Muscle of back (tissue), 3 donors: ENCODE measurements at regions not wholly inside any gene's neighbourhood (a gene's known extent, or its start where the extent isn't known, plus 50 kb on each side); places are given as distances from the start of the nearest gene placed in this dataset.
"Not testable (repeated sequence)": the region's sequence is repeated elsewhere in the genome, so short reads cannot be mapped to it uniquely, and the experiment has no call there.

Source experiments
- DNase-seq, 3 donors: peaks; one replicate each; pipeline versions ENCODE4 v3.0.0 to v3.0.0-alpha.2; 2013

DNA sequence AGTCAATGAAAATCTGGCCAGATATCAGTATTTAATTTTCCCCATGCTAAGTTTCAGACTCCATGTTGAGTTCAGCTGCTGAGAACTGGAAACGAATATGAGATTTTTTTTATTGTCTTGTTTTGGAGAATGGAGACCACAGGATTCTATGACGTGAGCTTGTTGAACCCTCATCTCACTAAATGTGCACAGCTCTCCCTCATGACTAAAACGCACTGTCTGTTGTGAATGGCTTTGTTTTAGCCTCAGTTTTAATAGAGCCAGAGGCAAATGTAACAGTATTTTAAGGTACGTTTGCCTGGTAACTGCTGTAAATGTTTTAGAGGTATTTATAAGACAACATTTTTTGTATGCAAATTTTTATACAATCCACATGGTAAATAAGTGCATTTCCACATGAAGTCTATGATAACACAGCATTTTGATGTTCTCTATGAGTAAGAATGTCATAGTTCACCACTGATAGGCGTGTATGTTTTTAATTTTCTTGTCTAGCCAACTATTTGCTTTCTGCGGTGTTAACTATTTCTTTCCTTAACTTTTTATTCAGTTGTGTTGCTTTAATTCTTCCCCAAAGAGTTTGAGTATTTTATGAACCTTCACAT is 1159.3 kb upstream of the TENM3 start:
- DNase-seq = peak in 1 of 3 donors; percentile 17

DNA sequence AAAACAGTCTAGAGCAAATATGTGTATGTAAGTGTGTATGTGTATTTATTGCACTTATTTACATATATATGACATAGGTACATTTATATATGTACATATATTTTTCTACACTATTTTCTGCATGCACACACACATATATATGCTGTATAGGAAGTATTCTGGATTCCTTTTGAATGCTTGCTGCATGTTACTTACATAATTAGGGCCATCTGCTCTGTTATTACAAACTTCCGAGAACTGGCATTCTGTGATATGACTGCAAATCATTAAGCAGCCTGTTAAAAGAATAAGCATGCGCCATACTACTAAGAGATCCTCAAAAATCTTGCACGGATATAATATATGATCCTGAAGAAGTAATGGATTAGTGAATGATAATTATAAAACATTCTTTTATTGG is 1157.6 kb upstream of the TENM3 start:
- peak in 1 of 3 donors; percentile 13 for DNase-seq

DNA sequence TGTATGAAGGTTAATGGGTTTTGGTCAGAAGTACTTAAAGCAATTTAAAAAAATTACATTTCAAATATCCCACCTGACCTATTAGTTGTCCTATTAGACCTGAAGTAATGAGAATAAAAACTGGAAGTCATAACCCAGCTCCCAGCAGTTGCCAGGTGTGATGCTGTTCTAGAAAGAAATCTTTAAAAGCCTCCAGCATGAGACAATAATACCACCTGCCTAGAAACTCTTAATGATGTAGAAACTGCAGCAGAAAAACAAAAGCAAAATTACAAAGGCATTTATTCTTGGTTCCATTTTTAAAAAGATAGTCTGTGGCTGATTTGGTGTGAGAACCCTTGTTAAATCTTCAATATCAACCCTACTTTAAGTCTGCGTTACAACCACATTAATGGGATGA is 1137.7 kb upstream of the TENM3 start:
- no peak for DNase-seq

DNA sequence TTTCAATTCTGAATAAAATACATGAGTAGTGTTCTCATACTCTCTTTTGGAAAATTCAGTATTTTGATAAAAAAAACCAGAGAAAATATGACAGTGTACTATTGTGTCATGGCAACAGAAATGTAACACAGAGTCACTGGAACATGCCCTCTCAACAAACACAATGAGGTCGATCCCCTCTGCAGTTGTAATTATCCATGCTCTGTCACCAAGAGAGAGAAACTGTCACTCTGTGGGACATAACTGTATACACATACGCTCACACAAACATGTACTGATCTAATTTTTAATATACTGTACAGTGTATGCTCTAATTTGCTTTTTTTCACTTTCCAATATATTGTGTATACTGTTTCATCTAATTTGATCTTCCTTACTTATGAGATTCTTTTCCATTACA is 1136.8 kb upstream of the TENM3 start:
- no peak for DNase-seq

DNA sequence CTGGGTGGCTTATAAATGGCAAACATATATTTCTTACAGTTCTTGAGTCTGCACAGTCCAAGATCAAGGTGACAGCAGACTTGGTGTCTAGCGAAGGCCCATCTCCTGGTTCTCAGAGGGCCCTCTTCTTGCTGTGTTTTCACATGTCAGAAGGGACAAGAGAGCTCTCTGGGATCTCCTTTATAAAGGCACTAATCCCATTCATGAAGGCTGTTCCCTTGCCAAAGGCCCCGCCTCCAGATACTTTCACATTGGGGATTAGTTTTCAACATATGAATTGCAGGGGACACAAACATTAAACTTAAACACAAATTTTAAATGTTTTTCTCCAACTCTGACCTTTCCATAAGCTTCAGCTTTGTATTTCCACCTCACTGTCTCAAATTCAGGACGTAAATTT is 1135.0 kb upstream of the TENM3 start:
- DNase-seq = no peak

DNA sequence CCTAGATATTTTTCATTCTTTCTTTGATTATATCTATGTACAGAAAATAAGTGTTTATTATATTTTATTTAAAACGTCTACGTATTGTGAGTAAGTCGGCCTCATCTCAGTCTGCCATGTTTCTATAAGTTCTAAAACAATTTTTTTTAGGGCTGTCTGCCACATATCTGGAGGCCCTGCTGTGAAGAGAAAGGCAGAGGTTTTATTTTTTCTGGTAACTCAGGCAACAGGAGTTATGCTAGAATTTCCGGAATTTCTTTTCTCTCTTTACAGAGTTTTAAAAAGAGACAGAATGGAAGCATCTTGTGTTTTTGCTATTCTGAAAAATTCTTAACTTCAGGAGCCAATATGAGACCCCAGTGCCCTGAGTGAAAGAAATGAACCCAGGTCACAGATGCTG is 1124.0 kb upstream of the TENM3 start:
- peak; percentile 6 to 55 (median 29) for DNase-seq

DNA sequence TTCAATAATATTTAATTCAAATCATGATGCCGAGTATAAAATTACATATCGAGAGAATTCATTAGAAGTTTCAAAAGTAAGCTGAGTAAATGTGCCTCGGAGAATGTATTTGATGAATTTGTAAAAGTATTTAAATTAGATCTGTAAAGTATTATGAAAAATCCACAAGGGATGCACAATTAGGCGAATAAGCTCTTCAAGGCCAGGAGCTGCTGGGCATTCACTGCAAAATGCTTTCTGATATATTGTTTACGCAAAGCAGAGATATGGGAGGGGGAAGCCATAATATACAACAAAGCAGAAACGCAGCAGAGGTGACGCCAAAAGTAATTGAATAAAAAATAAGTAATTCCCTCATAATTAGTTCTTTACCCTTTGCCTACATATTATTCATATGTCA is 1121.5 kb upstream of the TENM3 start:
- DNase-seq = no peak

DNA sequence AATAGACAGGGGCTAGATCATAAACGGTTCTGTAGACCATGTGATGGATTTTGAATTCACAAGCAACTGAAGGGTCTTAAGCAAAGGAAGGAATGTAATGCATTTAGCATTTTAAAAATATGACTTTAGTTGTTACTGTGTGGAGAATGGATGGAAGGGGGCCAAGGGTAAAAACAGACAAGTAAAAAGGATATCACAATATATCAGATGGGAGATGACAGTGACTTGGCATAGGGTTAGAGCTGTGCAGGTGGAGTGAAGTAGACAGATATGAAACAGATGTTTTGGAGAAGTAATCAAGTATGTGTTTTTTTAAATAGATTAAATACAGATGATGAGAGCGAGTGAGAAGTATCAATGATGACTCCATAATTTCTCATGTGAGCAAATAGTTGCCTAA is 1116.0 kb upstream of the TENM3 start:
- DNase-seq = peak; percentile 69 to 88 (median 78)

DNA sequence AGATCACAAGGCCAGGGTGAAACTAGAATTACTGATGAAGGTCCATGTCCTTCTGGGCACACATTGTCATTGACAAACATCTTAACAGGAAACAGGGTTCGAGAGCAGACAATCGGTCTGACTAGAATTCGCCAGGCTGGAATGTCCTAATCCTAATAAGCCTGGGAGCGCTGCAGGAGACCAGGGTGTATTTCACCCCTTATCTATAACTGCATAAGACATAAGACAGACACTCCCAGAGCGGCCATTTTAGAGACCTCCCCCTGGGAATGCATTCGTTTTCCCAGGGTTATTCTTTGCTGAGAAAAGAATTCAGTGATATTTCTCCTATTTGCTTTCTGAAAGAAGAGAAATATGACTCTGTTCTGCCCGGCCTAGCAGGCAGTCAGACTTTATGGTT is 1112.9 kb upstream of the TENM3 start:
- not testable (repeated sequence) for DNase-seq

DNA sequence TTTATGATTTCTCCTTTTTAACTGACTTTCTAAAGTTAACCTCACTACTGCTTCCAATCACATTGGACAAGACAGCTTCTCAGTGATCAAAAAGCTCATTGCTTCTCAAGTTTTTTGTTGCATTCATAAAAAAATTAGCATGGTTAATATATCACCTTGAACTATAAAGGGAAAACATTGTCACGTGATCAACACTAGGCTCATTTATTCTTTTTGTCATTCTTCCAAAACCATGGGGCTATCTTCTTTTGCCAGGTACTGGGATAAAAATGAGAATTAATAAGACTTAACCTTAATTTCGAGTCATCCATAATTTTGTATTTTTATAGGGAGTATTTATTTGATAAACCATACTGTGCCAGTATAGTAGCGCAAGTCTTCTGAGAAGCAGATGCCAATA is 1105.9 kb upstream of the TENM3 start:
- no peak for DNase-seq

DNA sequence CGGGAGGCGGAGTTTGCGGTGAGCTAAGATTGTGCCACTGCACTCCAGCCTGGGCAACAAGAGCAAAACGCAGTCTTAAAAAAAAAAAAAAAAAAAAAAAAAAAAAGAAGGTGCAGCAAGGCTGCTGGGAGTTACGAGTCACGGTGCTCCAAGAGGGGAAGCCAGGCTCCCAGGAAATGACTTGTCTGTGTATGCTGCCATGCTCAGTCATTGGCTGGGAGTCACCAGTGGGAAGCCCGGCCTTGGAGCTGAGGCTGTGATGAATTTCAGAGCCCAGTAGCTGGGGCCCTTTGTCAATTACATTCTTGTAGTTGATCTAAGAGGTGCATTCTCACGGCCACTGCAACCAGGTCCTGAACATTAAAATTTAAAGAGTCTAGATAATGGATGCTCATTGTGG is 1105.1 kb upstream of the TENM3 start:
- DNase-seq = no peak

DNA sequence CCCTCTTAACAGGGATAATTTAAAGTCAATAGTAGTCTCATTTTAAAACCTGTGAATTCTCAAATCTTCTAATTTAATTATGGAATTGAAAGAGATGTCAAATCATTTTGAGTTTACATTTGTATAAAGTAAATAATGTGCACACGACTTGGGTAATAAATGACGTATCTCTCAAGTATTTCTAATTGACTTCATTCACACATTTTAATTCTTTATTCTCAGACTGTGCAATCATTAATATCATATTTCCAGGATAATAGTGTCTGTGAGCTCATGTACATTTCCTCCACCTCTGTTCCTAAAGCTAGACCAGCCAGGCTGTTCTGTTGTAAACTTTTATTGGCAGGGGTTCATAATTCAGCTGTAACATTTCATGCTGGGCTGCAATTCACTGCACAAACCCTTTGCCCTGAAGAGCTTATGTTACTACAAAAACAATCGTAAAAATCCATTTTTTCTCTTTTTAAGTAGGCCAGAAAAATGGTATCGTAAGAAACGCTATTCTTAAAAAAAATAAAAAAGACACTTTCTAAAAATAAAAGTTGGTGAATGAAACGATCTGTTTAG is 1103.1 kb upstream of the TENM3 start:
- DNase-seq = no peak

DNA sequence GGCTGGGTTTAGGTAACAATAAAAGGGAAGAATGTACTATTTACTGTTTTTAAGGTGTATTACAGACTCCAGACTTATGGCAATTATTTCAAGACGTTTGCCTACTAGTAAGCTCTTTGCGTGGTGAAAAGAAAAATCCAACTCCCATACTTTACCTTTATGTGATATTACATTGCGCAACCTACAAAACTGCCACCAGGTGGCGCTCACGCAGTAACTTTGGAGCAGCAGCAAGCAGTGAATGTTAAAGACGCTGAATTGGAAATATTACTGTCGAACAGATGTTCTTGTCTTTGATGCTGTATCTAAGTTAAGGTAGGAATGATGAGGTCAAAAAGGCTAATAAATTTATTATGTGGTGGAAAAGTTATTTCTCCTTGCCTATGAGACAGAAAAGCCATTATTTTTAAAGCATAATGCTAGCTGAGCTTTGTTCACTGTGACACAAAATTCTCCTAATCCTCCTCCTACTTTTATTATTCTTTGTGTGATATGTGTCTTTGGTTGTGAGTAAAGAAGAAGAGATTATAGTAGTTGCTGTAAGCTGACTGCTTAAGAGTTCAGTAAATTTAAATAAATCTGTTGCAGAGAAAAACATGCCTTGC is 1099.8 kb upstream of the TENM3 start:
- DNase-seq = peak; percentile 74 to 88 (median 88)

DNA sequence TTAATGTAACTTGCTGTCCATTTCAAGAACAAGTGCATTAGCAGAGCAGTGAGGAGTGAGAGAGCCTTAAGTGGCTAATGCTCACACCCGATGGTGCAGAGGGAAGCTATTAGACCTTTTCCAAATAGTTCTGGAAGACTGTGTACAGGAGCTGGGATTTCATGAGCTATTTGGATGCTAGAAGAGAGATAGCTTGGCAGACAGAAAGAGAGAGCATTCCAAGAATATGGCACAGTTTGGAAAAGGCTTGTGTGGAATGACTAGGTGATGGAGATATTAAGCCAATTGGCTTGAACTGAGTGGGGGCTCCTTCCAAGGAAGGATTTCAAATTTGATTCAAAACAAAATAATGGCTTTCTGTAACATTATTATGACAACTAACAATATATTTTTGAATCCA is 1097.2 kb upstream of the TENM3 start:
- no peak for DNase-seq

DNA sequence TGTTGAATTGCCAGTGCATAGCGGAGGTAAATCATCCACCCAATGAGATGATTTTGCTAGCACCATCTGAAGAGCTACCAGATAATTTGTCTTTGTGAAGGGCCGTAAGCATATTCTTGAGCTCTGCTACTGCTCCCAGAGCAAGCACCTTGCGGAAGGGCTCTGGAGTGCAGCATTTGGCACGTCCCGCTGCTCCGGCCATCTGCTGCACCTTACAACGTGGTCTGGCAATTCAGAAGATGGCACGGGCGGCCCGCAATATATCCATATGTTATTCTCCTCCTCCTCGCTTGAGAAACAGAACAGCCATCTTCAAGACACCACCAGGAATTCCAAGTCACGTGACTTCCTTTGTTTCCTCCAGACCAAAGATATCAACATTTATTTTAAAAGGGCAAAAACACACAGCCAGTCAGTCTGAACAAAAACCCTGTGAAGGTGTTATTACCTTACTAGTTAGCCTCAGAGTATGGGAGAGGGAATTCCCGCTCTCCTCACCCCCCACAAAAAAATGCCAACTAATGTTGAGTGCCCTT is 1095.7 kb upstream of the TENM3 start:
- DNase-seq = no peak

DNA sequence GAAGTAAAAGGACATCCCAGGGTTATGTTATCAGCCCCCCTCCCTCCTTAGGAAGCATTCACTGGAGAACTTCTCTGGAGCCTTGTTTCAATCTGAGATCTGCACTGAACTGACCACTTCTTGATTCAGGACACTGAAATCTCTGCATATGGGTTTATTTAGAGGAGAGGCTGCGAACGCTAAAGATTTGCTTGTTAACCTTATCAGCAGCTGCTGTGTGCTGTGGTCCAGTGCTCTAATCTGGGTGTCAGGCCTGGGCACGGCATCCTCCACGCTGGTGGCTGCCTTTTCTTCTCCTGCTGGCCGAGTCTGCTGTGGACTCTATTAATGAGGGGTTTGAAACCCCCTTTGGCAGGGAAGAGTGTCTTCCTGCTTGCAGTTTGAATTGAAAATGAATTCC is 1094.7 kb upstream of the TENM3 start:
- no peak for DNase-seq

DNA sequence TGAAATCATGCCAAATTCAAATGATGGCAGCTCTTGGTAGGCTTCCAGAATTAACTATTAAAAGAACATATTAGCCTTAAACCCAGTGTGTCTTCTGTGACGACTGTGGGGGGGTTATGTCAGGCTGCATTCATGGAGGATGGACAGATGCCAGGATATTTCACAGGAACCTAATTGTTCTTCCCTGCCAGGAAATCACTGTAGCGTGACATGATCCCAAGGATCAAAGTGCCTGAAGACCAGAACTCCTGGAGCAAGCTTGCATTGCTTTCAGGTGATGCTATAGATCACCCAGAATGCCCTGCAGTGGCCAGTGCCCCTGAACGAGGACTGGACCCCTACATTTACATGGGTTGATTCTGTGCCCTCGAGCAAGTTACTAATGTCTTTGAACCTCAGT is 1093.0 kb upstream of the TENM3 start:
- no peak for DNase-seq

DNA sequence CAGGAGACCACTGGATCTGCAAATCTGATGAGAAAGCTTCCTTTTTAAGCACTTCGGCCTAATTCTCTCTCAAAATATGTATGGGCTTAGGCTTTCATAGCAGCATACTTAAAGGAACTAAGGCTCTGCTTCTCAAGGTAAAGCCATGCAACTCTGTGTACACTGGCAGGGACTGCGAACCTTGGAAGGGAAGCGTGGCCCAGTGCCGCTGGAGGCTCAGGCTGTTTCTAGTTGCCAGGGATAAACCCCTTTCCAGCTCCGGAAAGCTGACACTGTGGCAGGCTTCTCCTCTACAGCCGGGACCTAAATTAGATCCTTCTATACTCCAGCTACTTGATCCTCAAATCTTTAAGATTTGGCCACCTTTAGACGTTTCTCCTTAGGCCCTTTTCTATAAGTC is 1091.3 kb upstream of the TENM3 start:
- DNase-seq = no peak

DNA sequence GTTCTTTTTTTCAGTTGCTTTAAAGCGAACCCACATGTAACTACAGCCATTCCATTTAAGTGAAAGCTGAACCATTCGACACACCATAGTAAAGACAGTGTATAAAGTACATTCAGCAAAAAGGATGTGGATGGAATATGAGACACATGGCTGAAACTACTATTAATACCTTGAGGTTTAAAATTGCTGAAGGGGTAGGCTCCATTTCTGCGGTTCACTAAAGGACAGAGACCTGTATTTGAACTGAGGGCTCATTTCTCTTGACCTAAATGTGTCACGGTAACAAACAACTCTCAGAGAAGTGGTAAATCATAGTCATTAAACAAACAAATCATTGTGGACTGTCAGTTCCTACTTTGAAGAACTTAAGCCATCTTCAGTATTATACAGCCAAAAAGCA is 1085.6 kb upstream of the TENM3 start:
- DNase-seq = no peak

DNA sequence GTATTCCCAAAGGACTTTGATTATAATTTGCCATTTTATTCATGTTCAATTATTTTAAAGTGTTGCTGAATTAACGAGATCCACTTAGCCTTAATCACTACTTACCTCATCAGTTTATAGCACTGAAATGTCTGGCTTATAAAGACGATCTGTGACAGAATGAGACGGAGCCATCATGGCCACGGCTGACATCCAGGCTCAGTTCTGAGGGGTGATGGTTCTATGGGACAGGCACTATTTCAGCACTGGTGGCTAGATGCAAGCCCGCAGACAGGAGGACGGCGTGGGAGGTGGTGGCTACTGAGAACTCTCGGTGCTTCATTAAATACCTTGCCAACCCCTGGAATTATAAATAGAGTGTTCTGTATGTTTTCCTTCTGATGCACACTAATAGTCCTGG is 1084.2 kb upstream of the TENM3 start:
- no peak for DNase-seq

DNA sequence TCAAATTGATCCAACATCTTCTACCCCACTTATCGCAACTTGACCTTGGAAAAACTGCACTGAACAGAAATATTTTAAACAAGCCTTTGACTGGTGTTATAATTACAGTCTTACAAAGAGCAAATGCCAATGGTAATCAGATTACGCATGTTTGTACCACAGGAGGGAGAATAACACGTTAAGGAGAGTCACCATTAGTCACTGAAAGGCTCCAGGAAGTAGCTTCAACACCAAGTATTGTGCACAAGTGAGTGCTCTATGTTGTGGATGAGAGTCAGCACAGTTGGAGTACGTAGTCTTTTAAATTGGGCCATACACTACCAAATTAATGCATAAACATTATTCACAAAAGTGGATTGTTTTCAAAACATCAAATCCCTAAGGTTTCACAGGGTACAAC is 1081.5 kb upstream of the TENM3 start:
- no peak for DNase-seq

DNA sequence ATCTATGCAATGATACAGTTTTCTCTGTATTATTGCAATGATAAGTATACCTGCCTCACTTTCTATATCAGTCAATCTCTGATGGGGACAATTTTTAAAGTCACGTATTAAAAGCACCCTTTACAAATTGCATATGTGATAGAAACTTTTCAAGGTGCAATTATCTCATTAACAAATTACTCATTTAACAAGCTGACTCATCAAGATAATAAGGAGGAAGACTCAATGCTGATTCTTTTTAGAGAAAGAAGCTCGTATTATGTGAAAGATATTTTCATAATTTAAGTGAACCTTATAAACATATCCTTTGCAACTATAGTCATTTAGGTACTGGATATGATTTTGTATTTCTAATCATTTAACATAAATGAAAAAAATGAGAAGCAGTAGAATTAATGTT is 1080.9 kb upstream of the TENM3 start:
- no peak for DNase-seq

DNA sequence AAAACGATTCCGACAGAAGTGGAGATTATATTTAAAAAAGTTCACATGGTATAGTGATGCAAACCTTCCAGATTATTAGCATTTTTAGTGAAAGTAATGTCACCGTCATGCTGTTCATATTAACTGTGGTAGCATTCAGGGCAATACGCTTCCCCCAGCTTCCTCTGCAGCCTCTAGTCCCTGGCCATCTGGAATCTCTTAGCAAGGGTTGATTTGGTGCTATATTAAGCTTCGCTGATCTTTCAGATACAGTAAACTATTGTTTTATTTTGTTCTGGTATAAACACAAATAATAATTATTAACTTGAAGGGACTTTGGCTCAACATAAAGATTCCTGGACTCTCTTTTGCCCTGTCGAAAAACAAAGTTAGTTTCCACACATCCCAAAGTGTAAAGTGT is 1080.5 kb upstream of the TENM3 start:
- peak in 1 of 3 donors; percentile 45 for DNase-seq
